Activated T-cell treated with anti-CD3 and anti-CD28 coated beads, Interleukin-2, amount 50 U/mL, for 24 hours (primary cell): ENCODE measurements at regions not wholly inside any gene's neighbourhood (a gene's known extent, or its start where the extent isn't known, plus 50 kb on each side); places are given as distances from the start of the nearest gene placed in this dataset.

Source experiments
- DNase-seq: peaks from one replicate; pipeline ENCODE4 v3.0.0-alpha.2; 2020
- H3K27ac Mint-ChIP-seq: 2 replicates; pipeline ENCODE4 v1.8.0; 2020; ENCODE audit warnings: mild to moderate bottlenecking, mixed read lengths
- H3K27me3 Mint-ChIP-seq: 2 replicates; pipeline ENCODE4 v1.8.0; 2020; ENCODE audit warnings: mixed read lengths
- H3K36me3 Mint-ChIP-seq: 2 replicates; pipeline ENCODE4 v1.8.0; 2020; ENCODE audit warnings: low read depth, mixed read lengths
- H3K4me1 Mint-ChIP-seq: 2 replicates; pipeline ENCODE4 v1.8.0; 2020; ENCODE audit warnings: low read depth, mixed read lengths
- H3K4me3 Mint-ChIP-seq: 2 replicates; pipeline ENCODE4 v1.8.0; 2020; ENCODE audit warnings: mild to moderate bottlenecking, moderate library complexity, mixed read lengths
- H3K9me3 Mint-ChIP-seq: 2 replicates; pipeline ENCODE4 v1.8.0; 2020; ENCODE audit warnings: mixed read lengths

GRCh38 chr1:58346036-58346355, 200.5 kb downstream of the OMA1 start:
- no peaks in the 10 kb centered on the region for H3K4me1 Mint-ChIP-seq
- no peak overlapping the region for H3K4me3 Mint-ChIP-seq
- no peak overlapping the region for H3K27ac Mint-ChIP-seq
- peaks cover 4% of the 10 kb centered on the region for H3K27me3 Mint-ChIP-seq
- no peaks in the 10 kb centered on the region for H3K36me3 Mint-ChIP-seq
- peaks cover 6% of the 10 kb centered on the region for H3K9me3 Mint-ChIP-seq
- DNase-seq: no peak

- DNase-seq: no peak
- Mint-ChIP-seq H3K4me3 (no peak overlapping the region), H3K9me3 (peaks cover 1% of the 10 kb centered on the region), H3K27ac (no peak overlapping the region), H3K36me3 (no peaks in the 10 kb centered on the region), H3K27me3 (peaks cover 2% of the 10 kb centered on the region), H3K4me1 (no peaks in the 10 kb centered on the region)
These were observed 201.1 kb downstream of the OMA1 start for GRCh38 chr1:58345215-58346035.

GRCh38 chr1:58340185-58340584, 206.3 kb downstream of the OMA1 start:
- Mint-ChIP-seq H3K4me3 (no peak overlapping the region), H3K36me3 (no peaks in the 10 kb centered on the region), H3K27ac (no peak overlapping the region), H3K9me3 (no peaks in the 10 kb centered on the region), H3K4me1 (no peaks in the 10 kb centered on the region), H3K27me3 (no peaks in the 10 kb centered on the region)
- DNase-seq: no peak

- DNase-seq: no peak
- no peaks in the 10 kb centered on the region for H3K9me3 Mint-ChIP-seq
- no peaks in the 10 kb centered on the region for H3K4me1 Mint-ChIP-seq
- no peaks in the 10 kb centered on the region for H3K36me3 Mint-ChIP-seq
- H3K27ac Mint-ChIP-seq: no peak overlapping the region
- H3K27me3 Mint-ChIP-seq: peaks cover 2% of the 10 kb centered on the region
- H3K4me3 Mint-ChIP-seq: no peak overlapping the region
These were observed 208.4 kb downstream of the OMA1 start for GRCh38 chr1:58338081-58338480.

DNA sequence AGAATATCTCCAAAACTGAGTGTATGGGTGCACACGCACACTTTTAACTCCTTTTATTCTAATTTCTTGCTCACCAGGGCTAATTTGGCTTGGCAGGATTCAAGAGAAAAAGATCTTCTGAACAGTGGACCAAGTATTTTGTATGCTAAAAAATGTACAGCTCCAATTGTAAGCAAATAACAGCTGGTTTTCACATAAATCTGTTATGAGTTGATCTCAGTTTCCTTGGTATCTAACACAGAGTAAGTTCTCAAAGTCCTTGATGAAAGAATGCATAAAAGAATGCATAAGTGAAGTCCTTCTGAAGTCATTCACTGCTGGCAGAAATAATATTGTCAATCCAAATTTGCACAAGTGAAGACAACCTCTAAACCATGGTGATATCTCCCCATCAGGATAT, 213.0 kb downstream of the OMA1 start:
- no peak overlapping the region for H3K27ac Mint-ChIP-seq
- no peaks in the 10 kb centered on the region for H3K4me1 Mint-ChIP-seq
- no peaks in the 10 kb centered on the region for H3K9me3 Mint-ChIP-seq
- no peak overlapping the region for H3K4me3 Mint-ChIP-seq
- no peaks in the 10 kb centered on the region for H3K36me3 Mint-ChIP-seq
- DNase-seq: no peak
- H3K27me3 Mint-ChIP-seq: peaks cover 2% of the 10 kb centered on the region

DNA sequence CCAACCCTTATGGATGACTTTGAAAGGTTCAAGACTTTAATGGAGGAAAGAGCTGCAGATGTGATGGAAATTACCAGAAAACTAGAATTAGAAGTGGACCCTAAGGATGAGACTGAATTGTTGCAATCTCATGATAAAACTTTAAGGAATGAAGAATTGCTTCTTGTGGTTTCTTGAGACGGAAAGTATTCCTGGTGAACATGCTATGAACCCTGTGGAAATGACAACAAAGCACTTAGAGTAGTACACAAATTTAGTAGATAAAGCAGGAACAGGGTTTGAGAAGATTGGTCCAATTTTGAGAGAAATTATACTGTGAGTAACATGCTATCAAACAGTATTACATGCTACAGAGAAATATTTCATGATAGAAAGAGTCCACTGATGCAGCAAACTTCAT, 215.4 kb downstream of the OMA1 start:
- Mint-ChIP-seq H3K4me1 (no peaks in the 10 kb centered on the region), H3K4me3 (no peak overlapping the region), H3K27me3 (peaks cover 2% of the 10 kb centered on the region), H3K9me3 (no peaks in the 10 kb centered on the region), H3K36me3 (no peaks in the 10 kb centered on the region), H3K27ac (no peak overlapping the region)
- DNase-seq: no peak

- no peaks in the 10 kb centered on the region for H3K36me3 Mint-ChIP-seq
- no peak overlapping the region for H3K27ac Mint-ChIP-seq
- H3K4me3 Mint-ChIP-seq: no peak overlapping the region
These were observed 220.7 kb downstream of the OMA1 start for GRCh38 chr1:58325866-58326265.

DNA sequence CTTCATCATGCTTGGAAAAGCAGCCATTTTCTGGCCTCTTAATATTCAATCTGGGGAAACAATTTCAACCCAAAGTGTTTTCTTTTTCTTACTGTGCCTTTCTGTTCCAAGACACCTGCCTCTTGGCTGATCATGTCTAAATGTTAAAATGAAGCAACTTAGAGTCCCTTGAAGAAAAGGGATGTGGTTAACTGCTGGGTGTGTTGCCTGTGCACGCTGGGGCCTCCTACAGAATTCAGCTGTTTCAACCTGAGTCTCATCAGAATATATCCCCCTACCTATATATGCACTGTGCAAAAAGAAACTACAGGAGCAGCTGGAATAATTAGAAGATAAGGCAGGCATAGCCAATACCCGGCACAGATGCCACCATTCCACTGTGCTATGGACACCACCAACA, 222.0 kb downstream of the OMA1 start:
- Mint-ChIP-seq H3K27ac (no peak overlapping the region), H3K27me3 (peaks cover 3% of the 10 kb centered on the region), H3K36me3 (no peaks in the 10 kb centered on the region), H3K4me3 (no peak overlapping the region), H3K9me3 (peaks cover 4% of the 10 kb centered on the region), H3K4me1 (peaks cover 7% of the 10 kb centered on the region)
- DNase-seq: no peak

More at GRCh38 chr1:58325866-58326265, 220.7 kb downstream of the OMA1 start:
- no peak for DNase-seq
- H3K9me3 Mint-ChIP-seq: peaks cover 4% of the 10 kb centered on the region
- no peaks in the 10 kb centered on the region for H3K27me3 Mint-ChIP-seq
- peaks cover 7% of the 10 kb centered on the region for H3K4me1 Mint-ChIP-seq

- no peak overlapping the region for H3K27ac Mint-ChIP-seq
- peaks cover 5% of the 10 kb centered on the region for H3K27me3 Mint-ChIP-seq
- no peak for DNase-seq
- no peaks in the 10 kb centered on the region for H3K36me3 Mint-ChIP-seq
- peaks cover 4% of the 10 kb centered on the region for H3K9me3 Mint-ChIP-seq
- H3K4me3 Mint-ChIP-seq: no peak overlapping the region
- no peaks in the 10 kb centered on the region for H3K4me1 Mint-ChIP-seq
These were observed 228.1 kb downstream of the OMA1 start for GRCh38 chr1:58318157-58319005.

GRCh38 chr1:58317694-58318093, 228.8 kb downstream of the OMA1 start:
- DNase-seq: no peak
- H3K36me3 Mint-ChIP-seq: no peaks in the 10 kb centered on the region
- peaks cover 4% of the 10 kb centered on the region for H3K9me3 Mint-ChIP-seq
- H3K4me1 Mint-ChIP-seq: no peaks in the 10 kb centered on the region
- peaks cover 5% of the 10 kb centered on the region for H3K27me3 Mint-ChIP-seq
- H3K27ac Mint-ChIP-seq: no peak overlapping the region
- H3K4me3 Mint-ChIP-seq: no peak overlapping the region

DNA sequence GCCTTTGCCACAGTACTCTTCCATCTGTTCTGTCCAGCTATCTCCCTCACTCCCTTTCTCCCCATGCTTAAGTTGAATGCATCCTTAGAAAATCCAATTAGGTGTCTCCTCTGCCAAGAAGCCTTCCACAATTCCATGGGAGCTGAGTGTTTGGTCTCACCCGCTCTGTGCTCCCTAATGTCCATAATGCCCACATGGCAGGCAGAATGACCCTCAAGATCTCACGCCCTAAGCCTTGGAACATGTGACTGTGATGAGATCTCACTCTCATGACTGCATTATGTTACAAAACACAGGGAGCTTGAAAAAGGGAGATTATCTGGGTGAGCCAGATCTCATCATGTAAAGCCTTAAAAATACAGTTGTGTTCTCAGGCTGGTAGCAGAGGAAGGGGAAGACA, 229.4 kb downstream of the OMA1 start:
- no peak overlapping the region for H3K4me3 Mint-ChIP-seq
- no peak for DNase-seq
- peaks cover 4% of the 10 kb centered on the region for H3K9me3 Mint-ChIP-seq
- no peaks in the 10 kb centered on the region for H3K4me1 Mint-ChIP-seq
- no peak overlapping the region for H3K27ac Mint-ChIP-seq
- no peaks in the 10 kb centered on the region for H3K36me3 Mint-ChIP-seq
- H3K27me3 Mint-ChIP-seq: peaks cover 5% of the 10 kb centered on the region

DNA sequence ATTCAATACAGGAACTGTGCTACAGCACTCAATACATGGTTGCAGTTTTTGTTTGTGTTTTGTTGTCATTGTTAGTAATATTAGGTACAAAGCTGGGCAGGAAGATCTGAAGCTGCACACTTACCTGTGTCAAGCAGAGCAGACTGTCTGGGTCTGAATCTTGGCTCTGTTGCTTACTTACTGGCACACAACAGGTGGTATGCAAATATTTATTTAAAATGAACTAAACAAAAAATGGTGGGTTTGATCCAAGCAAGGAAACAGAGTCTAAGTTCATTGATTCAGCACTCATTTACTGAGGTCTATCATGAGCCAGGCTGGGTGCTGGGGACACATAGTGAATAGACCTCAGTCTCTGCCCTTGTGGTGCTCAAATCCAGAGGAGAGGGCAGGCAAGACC, 230.4 kb downstream of the OMA1 start:
- peaks cover 2% of the 10 kb centered on the region for H3K9me3 Mint-ChIP-seq
- no peak overlapping the region for H3K4me3 Mint-ChIP-seq
- peaks cover 5% of the 10 kb centered on the region for H3K27me3 Mint-ChIP-seq
- H3K4me1 Mint-ChIP-seq: no peaks in the 10 kb centered on the region
- H3K27ac Mint-ChIP-seq: no peak overlapping the region
- no peaks in the 10 kb centered on the region for H3K36me3 Mint-ChIP-seq
- no peak for DNase-seq

GRCh38 chr1:58312971-58313563, 233.5 kb downstream of the OMA1 start:
- peaks cover 3% of the 10 kb centered on the region for H3K27me3 Mint-ChIP-seq
- no peaks in the 10 kb centered on the region for H3K36me3 Mint-ChIP-seq
- DNase-seq: no peak
- no peak overlapping the region for H3K27ac Mint-ChIP-seq
- no peak overlapping the region for H3K4me3 Mint-ChIP-seq
- H3K4me1 Mint-ChIP-seq: no peaks in the 10 kb centered on the region
- H3K9me3 Mint-ChIP-seq: no peaks in the 10 kb centered on the region

GRCh38 chr1:58312461-58312860, 234.1 kb downstream of the OMA1 start:
- Mint-ChIP-seq H3K36me3 (no peaks in the 10 kb centered on the region), H3K9me3 (no peaks in the 10 kb centered on the region), H3K27me3 (peaks cover 3% of the 10 kb centered on the region), H3K27ac (no peak overlapping the region), H3K4me1 (no peaks in the 10 kb centered on the region), H3K4me3 (no peak overlapping the region)
- DNase-seq: no peak

DNA sequence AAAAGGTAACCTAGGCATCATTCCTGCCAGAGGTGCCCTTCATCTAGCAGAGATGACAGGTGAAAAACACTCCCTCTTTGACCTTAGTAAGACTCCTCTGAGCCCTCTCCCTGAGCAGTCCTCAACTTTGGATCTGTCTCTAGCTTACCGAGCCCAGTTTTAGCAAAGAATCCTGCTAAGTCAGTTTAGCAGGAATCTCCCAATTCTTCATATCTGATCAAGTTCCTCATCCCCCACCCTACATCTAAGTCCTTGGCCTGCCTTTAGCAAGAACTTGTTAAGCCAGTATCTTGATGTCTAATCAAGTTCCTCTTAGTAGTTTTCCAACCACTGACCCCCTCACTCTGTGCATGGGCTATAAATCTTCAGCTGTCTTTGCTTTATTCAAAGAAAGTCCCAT, 235.6 kb downstream of the OMA1 start:
- no peaks in the 10 kb centered on the region for H3K27me3 Mint-ChIP-seq
- no peaks in the 10 kb centered on the region for H3K4me1 Mint-ChIP-seq
- H3K27ac Mint-ChIP-seq: no peak overlapping the region
- no peak overlapping the region for H3K4me3 Mint-ChIP-seq
- DNase-seq: no peak
- H3K9me3 Mint-ChIP-seq: no peaks in the 10 kb centered on the region
- no peaks in the 10 kb centered on the region for H3K36me3 Mint-ChIP-seq
